ENCODE measurements at regions not wholly inside any gene's neighbourhood (a gene's known extent, or its start where the extent isn't known, plus 50 kb on each side); places are given as distances from the start of the nearest gene placed in this dataset.
"Not testable (repeated sequence)": the region's sequence is repeated elsewhere in the genome, so short reads cannot be mapped to it uniquely, and the experiment has no call there.

- no peak for FAIRE-seq
Measured at GRCh38 chr2:40584432-40584831, 132.5 kb upstream of the SLC8A1 start.

- no peak for FAIRE-seq
Measured at GRCh38 chr2:40591774-40592173, 139.9 kb upstream of the SLC8A1 start.

GRCh38 chr2:40592218-40592617, 140.3 kb upstream of the SLC8A1 start:
- FAIRE-seq, result no peak

- FAIRE-seq, result no peak
Measured at GRCh38 chr2:40606862-40607261, 155.0 kb upstream of the SLC8A1 start.

GRCh38 chr2:40611196-40611595, 159.3 kb upstream of the SLC8A1 start:
- FAIRE-seq, result no peak

- no peak for FAIRE-seq
Measured at GRCh38 chr2:40625849-40626248, 174.0 kb upstream of the SLC8A1 start.

GRCh38 chr2:40628556-40628955, 176.7 kb upstream of the SLC8A1 start:
- FAIRE-seq, result no peak

- FAIRE-seq, result no peak
Measured at GRCh38 chr2:40629768-40630434, 178.0 kb upstream of the SLC8A1 start.

- peak; percentile 92 for FAIRE-seq
Measured at GRCh38 chr2:40639320-40639719, 187.4 kb upstream of the SLC8A1 start.

- peak; percentile 57 for FAIRE-seq
Measured at GRCh38 chr2:40642237-40642636, 190.3 kb upstream of the SLC8A1 start.

GRCh38 chr2:40642726-40643125, 190.8 kb upstream of the SLC8A1 start:
- FAIRE-seq, result no peak

GRCh38 chr2:40646642-40647041, 194.8 kb upstream of the SLC8A1 start:
- FAIRE-seq, result no peak

GRCh38 chr2:40652155-40652554, 200.3 kb upstream of the SLC8A1 start:
- FAIRE-seq, result no peak

- no peak for FAIRE-seq
Measured at GRCh38 chr2:40653829-40654228, 201.9 kb upstream of the SLC8A1 start.

- FAIRE-seq, result no peak
Measured at GRCh38 chr2:40654346-40654745, 202.5 kb upstream of the SLC8A1 start.

GRCh38 chr2:40658941-40659340, 207.1 kb upstream of the SLC8A1 start:
- no peak for FAIRE-seq

GRCh38 chr2:40665493-40666232, 213.8 kb upstream of the SLC8A1 start:
- FAIRE-seq, result no peak

GRCh38 chr2:40666398-40666797, 214.5 kb upstream of the SLC8A1 start:
- peak; percentile 98 for FAIRE-seq

GRCh38 chr2:40668425-40668824, 216.5 kb upstream of the SLC8A1 start:
- peak; percentile 21 for FAIRE-seq

GRCh38 chr2:40676134-40676790, 224.4 kb upstream of the SLC8A1 start:
- FAIRE-seq, result not testable (repeated sequence)

GRCh38 chr2:40680547-40680946, 228.7 kb upstream of the SLC8A1 start:
- no peak for FAIRE-seq

GRCh38 chr2:40690036-40690435, 238.1 kb upstream of the SLC8A1 start:
- FAIRE-seq, result no peak

GRCh38 chr2:40690525-40690924, 238.6 kb upstream of the SLC8A1 start:
- FAIRE-seq, result no peak
